CD14-positive monocyte (primary cell): ENCODE measurements at regions not wholly inside any gene's neighbourhood (a gene's known extent, or its start where the extent isn't known, plus 50 kb on each side); places are given as distances from the start of the nearest gene placed in this dataset.

Experiments used
- DNase-seq, 3 donors: peaks; one replicate each; pipeline ENCODE4 v3.0.0-alpha.2; 2011 to 2022
- H2AFZ ChIP-seq: 2 replicates; pipeline ENCODE4 v1.6.0; 2012; ENCODE audit warnings: mild to moderate bottlenecking, low read depth, low read length, inconsistent platforms; ENCODE audit not compliant: insufficient read depth, poor library complexity, severe bottlenecking
- H3K27ac ChIP-seq, 2 donors: 1 replicate in 1 of 2; 2 replicates in 1 of 2; pipeline ENCODE4 v1.5.1; 2012 to 2013; ENCODE audit warnings: low read length in 2 of 2, control low read depth in 1 of 2, inconsistent platforms in 1 of 2, low read depth in 1 of 2, mild to moderate bottlenecking in 1 of 2
- H3K27me3 ChIP-seq, 2 donors: one replicate each; pipeline versions ENCODE4 v1.6.0 to v1.6.1; 2011 to 2013; ENCODE audit warnings: low read length in 2 of 2; ENCODE audit not compliant: control insufficient read depth in 2 of 2, insufficient read depth in 2 of 2
- H3K36me3 ChIP-seq, 2 donors: replicated peaks in 1 of 2; 1 replicate in 1 of 2; 2 replicates in 1 of 2; pipeline versions ENCODE4 v1.5.1 to v1.6.1; 2012 to 2013; ENCODE audit warnings: low read length in 2 of 2, control low read depth in 1 of 2, inconsistent platforms in 1 of 2, mild to moderate bottlenecking in 1 of 2; ENCODE audit not compliant: insufficient read depth in 2 of 2, control insufficient read depth in 1 of 2
- H3K4me1 ChIP-seq, 2 donors: 1 replicate in 1 of 2; 2 replicates in 1 of 2; pipeline versions ENCODE4 v1.5.1 to v1.6.1; 2012 to 2013; ENCODE audit warnings: low read length in 2 of 2, control low read depth in 1 of 2, inconsistent platforms in 1 of 2, mild to moderate bottlenecking in 1 of 2, moderate library complexity in 1 of 2; ENCODE audit not compliant: insufficient read depth in 2 of 2, control insufficient read depth in 1 of 2
- H3K4me2 ChIP-seq: replicated peaks from 2 replicates; pipeline ENCODE3; 2012; ENCODE audit warnings: low read length, moderate library complexity, mild to moderate bottlenecking; ENCODE audit not compliant: poor library complexity, severe bottlenecking; ENCODE audit errors: extremely low read depth
- H3K4me3 ChIP-seq, 3 experiments: fragments of 200-600 bp in 1 of 3; sonication (generic) in 1 of 3; replicated peaks in 1 of 3; 1 replicate in 2 of 3; 2 replicates in 1 of 3; pipeline ENCODE4 v1.5.1; 2011 to 2013; ENCODE audit warnings: low read length in 3 of 3, mild to moderate bottlenecking in 3 of 3, control low read depth in 2 of 3, low read depth in 2 of 3, inconsistent platforms in 1 of 3, moderate library complexity in 1 of 3
- H3K79me2 ChIP-seq: 2 replicates; pipeline ENCODE4 v1.6.0; 2012; ENCODE audit warnings: mild to moderate bottlenecking, control low read depth, inconsistent platforms, low read length, moderate library complexity; ENCODE audit not compliant: insufficient read depth
- H3K9ac ChIP-seq: 2 replicates; pipeline ENCODE4 v1.6.0; 2017; ENCODE audit warnings: low read length, mild to moderate bottlenecking; ENCODE audit not compliant: insufficient read depth, poor library complexity, severe bottlenecking
- H3K9me3 ChIP-seq, 2 donors: replicated peaks in 1 of 2; 1 replicate in 1 of 2; 2 replicates in 1 of 2; pipeline versions ENCODE4 v1.5.1 to v1.6.1; 2012 to 2013; ENCODE audit warnings: low read length in 2 of 2, control low read depth in 1 of 2; ENCODE audit not compliant: control insufficient read depth in 1 of 2, insufficient read depth in 1 of 2
- H4K20me1 ChIP-seq: 2 replicates; pipeline ENCODE4 v1.6.0; 2012; ENCODE audit warnings: mild to moderate bottlenecking, low read length, control low read depth, moderate library complexity; ENCODE audit not compliant: insufficient read depth
- H3K27ac Mint-ChIP-seq, 7 donors: one replicate each; pipeline ENCODE4 v1.8.0; 2020; ENCODE audit warnings: mild to moderate bottlenecking in 7 of 7, mixed read lengths in 7 of 7, moderate library complexity in 6 of 7, inconsistent platforms in 2 of 7
- H3K27me3 Mint-ChIP-seq, 3 donors: one replicate each; pipeline ENCODE4 v1.8.0; 2021 to 2022; ENCODE audit warnings: low read depth in 3 of 3, mild to moderate bottlenecking in 3 of 3, mixed read lengths in 3 of 3, moderate library complexity in 3 of 3, inconsistent platforms in 1 of 3
- H3K36me3 Mint-ChIP-seq, 2 donors: one replicate each; pipeline ENCODE4 v1.8.0; 2020; ENCODE audit warnings: mixed read lengths in 2 of 2, inconsistent platforms in 1 of 2, mild to moderate bottlenecking in 1 of 2
- H3K4me1 Mint-ChIP-seq: one replicate; pipeline ENCODE4 v1.8.0; 2020; ENCODE audit warnings: mild to moderate bottlenecking, mixed read lengths
- H3K4me3 Mint-ChIP-seq, 2 donors: one replicate each; pipeline ENCODE4 v1.8.0; 2020; ENCODE audit warnings: mild to moderate bottlenecking in 2 of 2, mixed read lengths in 2 of 2, moderate library complexity in 1 of 2
- H3K9me3 Mint-ChIP-seq, 7 donors: one replicate each; pipeline ENCODE4 v1.8.0; 2020 to 2022; ENCODE audit warnings: mixed read lengths in 7 of 7, mild to moderate bottlenecking in 6 of 7, moderate library complexity in 6 of 7, inconsistent platforms in 2 of 7
- WGBS: methylation state at CpG from one replicate; pipeline ENCODE4 v1.1.5; 2013; ENCODE audit warnings: missing lambda C conversion rate; ENCODE audit not compliant: insufficient coverage; 5-methylcytosine and 5-hydroxymethylcytosine counted together
- intact Hi-C, 2 donors: fragments of 100-400 bp; cut with micrococcal nuclease; formaldehyde crosslinking; loops; one replicate each; pipeline versions ENCODE4 v1.15.0 to v1.15.1; 2023
- TF ChIP-seq, protein P1 (sequence below): fragments of 200-600 bp; IDR thresholded peaks from one replicate; pipeline ENCODE4 v1.8.0; 2022; ENCODE audit warnings: antibody characterized with exemption, mild to moderate bottlenecking

DNA sequence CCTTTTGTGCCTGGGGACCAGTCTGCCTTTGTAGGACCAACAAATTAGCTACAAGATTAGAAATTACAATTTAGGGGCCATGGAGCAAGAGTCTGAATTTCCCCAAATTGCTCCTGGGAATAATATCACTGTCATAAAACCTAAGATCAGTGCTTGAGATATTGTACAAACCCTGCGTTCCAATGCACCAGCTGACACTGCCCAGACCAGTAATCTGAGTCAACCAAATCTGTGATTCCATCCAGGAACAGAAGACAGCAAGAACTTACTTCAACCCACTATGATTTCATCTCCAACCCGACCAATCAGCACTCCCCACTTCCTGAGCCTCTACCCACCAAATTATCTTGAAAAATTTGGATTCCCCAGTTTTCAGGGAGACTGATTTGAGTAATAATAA is 1305.0 kb upstream of the NRXN1 start:
- peaks cover 0 to 7% of the 10 kb centered on the region in 2 donors for H3K9me3 ChIP-seq
- H3K9me3 Mint-ChIP-seq: peaks cover 0 to 9% (median 5%) of the 10 kb centered on the region in 7 donors
- H3K4me2 ChIP-seq: no peak overlapping the region
- H3K4me3 ChIP-seq: no peak overlapping the region
- H3K36me3 ChIP-seq: no peaks in the 10 kb centered on the region
- H2AFZ ChIP-seq: no peak overlapping the region
- H4K20me1 ChIP-seq: no peaks in the 10 kb centered on the region
- TF ChIP-seq, protein P1, sequence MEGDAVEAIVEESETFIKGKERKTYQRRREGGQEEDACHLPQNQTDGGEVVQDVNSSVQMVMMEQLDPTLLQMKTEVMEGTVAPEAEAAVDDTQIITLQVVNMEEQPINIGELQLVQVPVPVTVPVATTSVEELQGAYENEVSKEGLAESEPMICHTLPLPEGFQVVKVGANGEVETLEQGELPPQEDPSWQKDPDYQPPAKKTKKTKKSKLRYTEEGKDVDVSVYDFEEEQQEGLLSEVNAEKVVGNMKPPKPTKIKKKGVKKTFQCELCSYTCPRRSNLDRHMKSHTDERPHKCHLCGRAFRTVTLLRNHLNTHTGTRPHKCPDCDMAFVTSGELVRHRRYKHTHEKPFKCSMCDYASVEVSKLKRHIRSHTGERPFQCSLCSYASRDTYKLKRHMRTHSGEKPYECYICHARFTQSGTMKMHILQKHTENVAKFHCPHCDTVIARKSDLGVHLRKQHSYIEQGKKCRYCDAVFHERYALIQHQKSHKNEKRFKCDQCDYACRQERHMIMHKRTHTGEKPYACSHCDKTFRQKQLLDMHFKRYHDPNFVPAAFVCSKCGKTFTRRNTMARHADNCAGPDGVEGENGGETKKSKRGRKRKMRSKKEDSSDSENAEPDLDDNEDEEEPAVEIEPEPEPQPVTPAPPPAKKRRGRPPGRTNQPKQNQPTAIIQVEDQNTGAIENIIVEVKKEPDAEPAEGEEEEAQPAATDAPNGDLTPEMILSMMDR: no peak
- H3K79me2 ChIP-seq: no peaks in the 10 kb centered on the region
- H3K36me3 Mint-ChIP-seq: no peaks in the 10 kb centered on the region
- H3K27ac Mint-ChIP-seq: no peak overlapping the region
- WGBS: 94% methylated on average over 1 of the region's 2 CpGs
- no peaks in the 10 kb centered on the region for H3K27me3 Mint-ChIP-seq
- no peak for DNase-seq
- no peaks in the 10 kb centered on the region for H3K4me1 Mint-ChIP-seq
- no peak overlapping the region for H3K9ac ChIP-seq
- intact Hi-C loops: no loop called here
- no peak overlapping the region for H3K4me3 Mint-ChIP-seq
- no peaks in the 10 kb centered on the region for H3K27me3 ChIP-seq
- no peaks in the 10 kb centered on the region for H3K4me1 ChIP-seq
- H3K27ac ChIP-seq: no peak overlapping the region

DNA sequence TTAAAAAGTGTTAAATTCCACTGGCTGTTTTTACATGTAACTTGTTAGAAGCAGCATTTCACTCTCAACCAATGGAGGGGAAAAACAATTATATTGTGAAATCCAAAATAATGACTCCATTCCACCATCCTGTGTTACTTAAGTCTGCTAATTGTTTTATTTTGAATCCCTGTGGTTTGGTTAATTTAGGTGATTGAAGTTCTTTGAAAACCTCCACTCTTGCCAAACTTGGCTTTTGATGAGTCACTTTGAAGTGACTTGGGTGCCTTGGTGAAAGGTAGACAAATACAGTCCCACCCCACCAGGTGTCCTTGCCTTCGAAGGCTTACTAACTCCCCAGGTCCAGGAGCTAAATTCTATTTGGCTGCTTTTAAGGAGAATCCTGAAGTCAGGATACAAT is 1303.8 kb upstream of the NRXN1 start:
- Mint-ChIP-seq H3K4me1 (no peaks in the 10 kb centered on the region), H3K27ac (no peak overlapping the region), H3K27me3 (no peaks in the 10 kb centered on the region), H3K9me3 (peaks cover 0 to 9% (median 5%) of the 10 kb centered on the region in 7 donors), H3K4me3 (no peak overlapping the region), H3K36me3 (no peaks in the 10 kb centered on the region)
- no peaks in the 10 kb centered on the region for H3K4me1 ChIP-seq
- intact Hi-C loops: no loop called here
- no peaks in the 10 kb centered on the region for H3K79me2 ChIP-seq
- H3K36me3 ChIP-seq: no peaks in the 10 kb centered on the region
- no peak for DNase-seq
- no peak overlapping the region for H3K4me2 ChIP-seq
- no peak overlapping the region for H2AFZ ChIP-seq
- WGBS: no CpG with 5 or more reads among the region's 1 CpG
- TF ChIP-seq, protein P1: no peak
- no peak overlapping the region for H3K27ac ChIP-seq
- H3K9me3 ChIP-seq: peaks cover 0 to 7% of the 10 kb centered on the region in 2 donors
- no peak overlapping the region for H3K9ac ChIP-seq
- no peaks in the 10 kb centered on the region for H4K20me1 ChIP-seq
- H3K4me3 ChIP-seq: no peak overlapping the region
- H3K27me3 ChIP-seq: no peaks in the 10 kb centered on the region
